GM21390 (cell line): ENCODE measurements at regions not wholly inside any gene's neighbourhood (a gene's known extent, or its start where the extent isn't known, plus 50 kb on each side); places are given as distances from the start of the nearest gene placed in this dataset.

ENCODE experiments used
- ATAC-seq: cut with Tn5 transposase; IDR thresholded peaks from one replicate; pipeline ENCODE4 v1.9.1; 2021; ENCODE audit not compliant: unreplicated experiment

DNA sequence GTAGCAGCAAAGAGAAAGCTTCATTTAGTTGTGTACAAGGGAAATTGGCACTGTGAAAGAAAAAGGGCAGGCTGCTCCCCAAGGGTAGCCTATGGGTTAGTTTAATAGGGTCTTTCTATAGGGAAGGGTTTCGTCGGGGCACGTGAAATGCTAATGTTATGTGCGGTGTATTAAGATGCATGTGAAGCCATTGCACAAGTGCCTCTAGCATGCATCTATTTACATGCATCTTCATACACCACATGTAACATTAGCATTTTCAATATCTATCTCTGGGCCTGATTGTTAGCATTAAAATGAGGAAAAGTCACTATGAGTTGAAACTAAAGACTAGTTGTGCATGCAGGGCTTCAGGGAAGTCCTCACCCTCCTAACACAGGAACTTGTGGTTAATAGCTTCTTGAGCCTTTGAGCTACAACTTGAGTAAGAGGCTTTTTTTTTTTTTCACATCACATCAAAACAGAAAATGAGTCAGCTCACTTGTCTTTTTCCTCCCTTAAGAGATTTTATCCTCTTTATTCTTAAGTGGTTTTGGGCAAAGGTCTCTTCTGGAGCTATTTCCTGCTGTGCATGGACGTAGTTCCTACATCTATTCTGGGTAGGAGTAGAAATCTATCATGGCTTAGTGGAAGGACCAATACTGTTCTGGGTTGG is 613.4 kb downstream of the ZPLD1 start:
- peak; percentile 59 for ATAC-seq

DNA sequence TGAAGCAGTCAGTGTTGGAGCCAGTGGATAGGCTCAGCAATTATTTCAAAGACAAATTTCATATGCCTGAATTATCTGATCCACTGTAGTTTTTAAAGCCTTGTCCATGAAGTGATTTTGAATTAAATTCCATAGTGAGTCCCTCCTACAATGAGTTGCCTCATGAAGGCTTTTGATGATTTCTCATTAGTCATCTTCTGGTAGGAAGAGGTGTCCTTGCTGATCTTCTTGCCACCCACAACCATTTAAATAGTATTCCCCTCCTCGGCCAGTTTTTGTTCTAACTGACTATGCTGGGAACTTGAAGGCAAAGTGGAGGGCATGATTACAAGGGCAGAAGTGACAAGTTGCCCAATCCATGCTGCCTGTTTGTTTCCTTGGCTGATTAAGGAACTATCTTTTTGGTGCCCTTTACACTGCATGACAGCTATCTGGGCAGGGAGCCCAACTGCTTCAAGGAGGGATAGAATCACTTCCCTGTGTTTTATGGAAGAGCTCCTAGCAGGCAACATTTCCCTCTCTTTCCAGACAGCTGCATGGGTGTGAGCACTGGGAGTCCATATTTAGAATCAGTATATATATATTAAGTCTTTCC is 617.5 kb downstream of the ZPLD1 start:
- ATAC-seq: no peak

DNA sequence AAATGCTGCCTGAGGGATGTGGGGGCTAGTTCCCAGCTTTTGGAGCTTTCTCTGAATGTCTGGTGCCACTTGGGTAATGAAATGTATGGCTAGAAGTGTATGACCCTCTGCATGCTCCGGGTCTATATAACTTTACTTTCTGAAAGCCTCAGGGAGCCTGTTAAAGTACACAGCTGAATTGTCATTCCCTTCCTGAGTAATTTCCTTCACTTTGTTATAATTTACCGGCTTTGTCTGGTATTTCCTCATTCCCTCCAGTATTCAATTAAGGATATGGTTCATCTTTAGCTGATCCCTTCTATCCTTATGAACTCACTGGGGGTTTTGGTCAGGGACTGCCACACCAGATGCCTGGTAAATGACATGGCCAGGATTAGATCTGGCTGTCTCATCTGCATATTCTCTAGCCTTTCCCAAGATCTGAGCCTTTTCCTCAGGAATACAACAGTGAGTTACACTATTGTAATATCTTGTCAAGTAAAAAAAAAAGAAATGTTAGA is 620.3 kb downstream of the ZPLD1 start:
- ATAC-seq: no peak

DNA sequence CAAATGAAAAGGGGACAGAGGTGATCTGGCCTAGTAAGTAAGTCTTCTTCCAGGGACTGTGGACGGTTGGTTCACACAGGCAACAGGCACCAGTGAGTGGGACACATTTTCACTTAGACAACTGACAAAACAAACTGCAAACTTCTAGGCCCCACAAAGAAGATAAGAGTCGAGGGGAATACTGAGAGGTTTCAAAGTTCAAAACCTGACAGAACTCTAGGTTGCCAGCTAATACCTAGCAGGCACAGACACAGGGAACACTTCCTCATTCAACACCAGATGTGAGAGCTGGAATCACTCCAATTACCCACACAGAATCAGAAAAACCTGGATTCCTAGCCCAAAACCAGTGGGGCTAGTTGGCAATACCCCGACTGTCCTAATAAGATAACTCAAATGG is 621.7 kb downstream of the ZPLD1 start:
- no peak for ATAC-seq

DNA sequence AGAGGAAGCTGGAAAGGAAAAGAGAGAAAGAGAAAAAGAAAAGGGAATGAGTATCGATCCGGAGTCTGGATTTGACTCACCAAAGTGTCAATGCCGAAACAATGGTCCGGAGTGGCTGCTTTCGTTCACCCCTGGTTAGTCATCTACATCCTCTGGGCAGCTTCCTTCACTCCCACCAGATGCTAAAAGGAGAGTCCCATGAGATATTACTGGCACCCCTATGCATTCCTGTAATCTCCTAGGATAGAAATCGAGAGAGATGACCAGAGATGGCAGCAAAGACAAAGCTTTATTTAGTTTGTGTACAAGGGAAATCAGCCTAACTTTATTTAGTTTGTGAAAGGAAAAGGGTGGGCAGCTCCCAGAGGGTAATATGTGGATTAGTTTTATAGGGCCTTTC is 622.2 kb downstream of the ZPLD1 start:
- ATAC-seq: no peak

DNA sequence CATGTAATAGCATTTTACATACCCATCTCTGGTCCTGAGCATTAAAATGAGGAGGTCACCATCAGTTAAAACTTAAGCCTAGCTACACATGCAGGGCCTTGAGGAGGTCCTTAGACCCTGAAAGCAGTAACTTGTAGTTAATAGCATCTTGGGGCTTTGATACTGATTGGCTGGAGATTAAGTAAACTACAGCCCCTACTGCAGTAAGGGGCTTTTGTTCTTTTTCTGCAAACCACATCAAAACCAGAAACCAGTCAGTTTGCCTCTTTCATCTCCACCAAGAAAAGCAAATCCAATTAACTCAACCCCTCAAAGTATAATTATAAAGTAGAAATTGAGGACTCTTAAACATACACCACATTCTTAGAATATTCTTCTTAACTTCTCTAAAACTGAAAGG is 622.7 kb downstream of the ZPLD1 start:
- no peak for ATAC-seq

DNA sequence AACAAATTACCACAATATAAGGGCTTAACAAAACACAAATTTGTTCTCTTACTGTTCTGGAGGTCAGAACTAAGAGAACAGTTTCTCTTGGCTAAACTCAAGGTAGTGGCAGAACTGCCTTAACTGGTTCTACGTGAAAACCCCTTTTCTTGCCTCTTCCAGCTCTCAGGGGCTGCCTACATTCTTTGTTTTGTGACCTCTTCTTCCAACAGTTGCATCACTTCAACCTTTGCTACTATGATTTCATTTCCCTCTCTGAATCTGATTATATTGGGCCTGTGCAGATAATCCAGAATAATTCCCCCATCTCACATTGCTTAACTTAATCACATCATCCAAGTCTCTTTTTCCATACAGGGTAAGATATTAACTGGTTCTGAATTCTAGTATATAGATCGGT is 624.6 kb downstream of the ZPLD1 start:
- ATAC-seq: no peak

DNA sequence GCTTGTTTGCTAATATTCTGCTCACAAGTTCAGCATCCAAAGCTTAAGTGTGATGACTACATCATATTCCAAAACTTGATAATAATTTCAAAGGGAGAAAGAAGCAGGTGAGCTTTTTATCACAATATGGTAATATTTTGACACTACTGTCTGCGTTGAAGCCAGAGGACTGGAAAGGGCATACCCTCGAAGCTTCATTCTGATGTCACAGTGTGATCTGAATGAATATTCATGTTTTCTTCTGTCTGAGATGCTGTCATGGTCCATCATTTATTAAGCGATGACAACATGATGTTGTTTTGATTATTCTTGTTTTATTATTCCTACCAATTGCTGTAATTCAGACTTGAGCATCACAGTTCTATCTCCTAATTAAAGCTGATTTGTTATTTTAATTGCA is 625.4 kb downstream of the ZPLD1 start:
- ATAC-seq: no peak

DNA sequence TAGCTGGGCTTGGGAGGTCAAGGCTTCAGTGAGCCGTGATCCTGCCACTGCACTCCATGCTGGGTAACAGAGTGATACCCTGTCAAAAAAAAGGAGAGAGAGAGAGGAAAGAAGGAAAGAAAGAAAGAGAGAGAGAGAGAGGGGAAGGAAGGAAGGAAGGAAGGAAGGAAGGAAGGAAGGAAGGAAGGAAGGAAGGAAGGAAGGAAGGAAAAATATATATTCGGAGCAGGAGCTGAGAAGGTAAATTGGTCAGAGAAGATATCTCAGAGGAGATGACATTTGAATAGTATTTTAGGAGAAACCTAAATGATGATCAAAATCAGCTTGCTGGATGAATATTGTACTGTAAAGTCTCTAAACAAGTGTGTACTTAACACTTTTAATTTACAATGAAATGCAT is 633.1 kb downstream of the ZPLD1 start:
- no peak for ATAC-seq

DNA sequence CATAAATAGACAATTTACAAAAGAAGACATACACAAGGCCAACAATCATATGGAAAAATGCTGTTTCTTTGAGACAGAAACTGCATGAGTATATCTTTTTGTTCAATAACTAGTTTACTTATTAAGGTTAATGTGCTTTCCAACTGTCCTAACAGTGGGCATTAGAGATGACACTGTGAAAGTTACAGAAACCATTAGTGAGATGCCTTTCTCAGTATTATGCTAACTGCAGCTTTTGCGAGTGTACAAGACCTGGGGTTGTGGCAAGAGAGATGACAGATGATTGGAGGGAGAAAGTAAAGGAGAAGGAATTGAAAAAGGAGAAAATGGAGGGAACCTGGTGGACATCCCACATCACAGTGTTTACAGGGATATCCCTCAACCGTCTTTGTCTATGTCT is 640.5 kb downstream of the ZPLD1 start:
- ATAC-seq: no peak

DNA sequence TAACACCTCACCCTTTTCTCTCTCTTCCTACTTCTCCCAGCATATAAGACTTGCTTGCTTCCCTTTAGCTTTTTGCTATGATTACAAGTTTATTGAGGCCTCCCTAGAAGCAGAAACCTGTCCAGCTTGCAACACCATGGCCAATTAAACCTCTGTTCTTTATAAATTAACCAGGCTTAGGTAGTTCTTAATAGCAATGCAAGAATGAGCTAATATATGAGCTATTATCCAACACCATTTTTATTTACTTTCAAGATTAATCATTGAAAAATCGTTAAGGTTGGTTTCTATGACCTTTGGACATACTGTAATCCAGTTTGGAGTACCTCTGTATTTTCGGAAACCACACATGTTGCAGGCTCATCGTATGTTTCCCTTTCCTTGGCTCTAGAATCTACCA is 643.1 kb downstream of the ZPLD1 start:
- no peak for ATAC-seq

DNA sequence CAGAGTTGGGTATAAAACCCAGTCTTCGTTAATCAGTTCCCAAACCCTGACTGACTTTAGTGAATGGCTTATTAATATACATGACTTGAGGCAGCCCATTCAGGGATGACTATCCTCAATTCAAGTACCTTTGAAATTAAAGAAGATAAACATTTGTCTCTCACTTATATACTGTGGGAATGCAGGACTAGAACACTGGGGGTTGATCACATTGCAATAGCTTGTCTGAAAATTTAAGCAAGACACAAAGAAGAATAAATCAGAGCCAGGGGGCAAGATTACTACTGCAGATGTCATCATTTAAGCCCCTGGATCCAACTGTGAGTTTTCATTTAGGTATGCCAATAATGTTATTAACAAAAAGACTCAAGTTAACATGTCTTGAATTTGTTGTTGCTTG is 647.7 kb downstream of the ZPLD1 start:
- no peak for ATAC-seq

DNA sequence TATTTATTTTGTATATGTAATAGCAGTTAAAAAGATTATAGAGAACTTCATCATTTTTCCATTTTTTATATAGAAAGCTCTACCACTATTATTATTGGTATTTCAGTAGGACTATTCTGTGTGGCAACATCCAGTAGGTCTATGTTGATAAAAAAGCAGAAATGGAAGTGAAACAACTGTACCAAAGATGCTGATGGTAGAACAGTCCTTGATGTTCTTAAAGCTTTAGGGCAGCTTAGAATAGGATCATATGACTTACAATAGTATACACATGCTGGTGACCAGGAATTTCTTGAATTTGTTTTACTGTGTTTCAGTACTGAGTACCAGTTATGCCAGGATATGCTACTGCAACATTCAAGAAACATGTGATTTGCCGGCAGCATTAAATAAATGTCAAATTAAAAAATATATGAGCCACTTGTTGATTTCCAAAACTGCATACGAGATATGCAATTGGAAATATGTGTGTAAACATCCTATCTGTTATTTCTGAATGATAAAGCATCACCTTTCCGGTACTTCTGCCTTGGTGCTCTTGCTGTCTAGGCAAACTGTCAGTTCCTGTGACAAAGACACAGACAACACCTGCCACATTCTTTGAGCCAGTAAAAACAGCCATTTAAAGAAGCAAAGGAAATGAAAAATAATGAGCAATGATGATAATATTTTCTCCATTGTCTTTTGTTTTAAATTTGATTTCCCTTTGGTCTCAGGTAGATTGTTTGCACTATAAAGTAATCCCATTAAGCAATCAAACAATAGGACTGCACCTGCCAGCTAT is 649.2 kb downstream of the ZPLD1 start:
- no peak for ATAC-seq

DNA sequence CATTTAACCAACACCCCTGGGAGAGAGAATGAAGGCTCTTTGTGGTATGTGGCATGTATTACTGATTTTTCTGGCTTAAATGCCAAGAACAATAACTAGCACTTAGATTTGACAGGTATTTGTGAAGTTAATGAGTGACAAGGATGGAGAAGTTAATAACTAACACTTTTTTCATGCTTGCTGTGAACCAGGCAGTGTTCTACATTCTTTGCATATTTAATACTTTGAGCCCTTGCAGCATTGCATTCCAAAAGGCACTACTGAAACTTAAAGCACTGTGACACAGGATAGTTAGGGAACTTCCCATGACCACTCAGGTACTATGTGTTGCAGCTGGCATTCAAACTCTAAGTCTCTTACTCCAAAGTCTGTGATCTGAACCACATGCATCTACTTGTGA is 650.6 kb downstream of the ZPLD1 start:
- ATAC-seq: peak; percentile 53

DNA sequence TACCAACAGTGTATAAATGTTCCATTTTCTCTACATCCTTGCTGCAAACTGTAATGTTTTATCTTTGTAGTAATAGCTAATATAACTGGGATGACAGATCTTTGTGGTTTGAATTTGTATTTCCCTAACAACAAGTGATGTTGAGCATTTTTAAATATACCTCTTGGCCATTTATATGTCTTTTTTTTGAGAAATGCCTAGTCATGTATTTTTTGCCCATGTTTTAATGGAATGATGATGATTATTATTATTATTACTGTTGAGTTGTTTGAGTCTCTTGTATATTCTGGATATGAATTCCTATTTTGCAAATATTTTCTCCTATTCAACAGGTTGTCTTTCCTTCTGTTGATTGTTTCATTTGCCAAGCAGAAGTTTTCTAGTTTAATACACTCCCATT is 654.9 kb downstream of the ZPLD1 start:
- ATAC-seq: no peak

DNA sequence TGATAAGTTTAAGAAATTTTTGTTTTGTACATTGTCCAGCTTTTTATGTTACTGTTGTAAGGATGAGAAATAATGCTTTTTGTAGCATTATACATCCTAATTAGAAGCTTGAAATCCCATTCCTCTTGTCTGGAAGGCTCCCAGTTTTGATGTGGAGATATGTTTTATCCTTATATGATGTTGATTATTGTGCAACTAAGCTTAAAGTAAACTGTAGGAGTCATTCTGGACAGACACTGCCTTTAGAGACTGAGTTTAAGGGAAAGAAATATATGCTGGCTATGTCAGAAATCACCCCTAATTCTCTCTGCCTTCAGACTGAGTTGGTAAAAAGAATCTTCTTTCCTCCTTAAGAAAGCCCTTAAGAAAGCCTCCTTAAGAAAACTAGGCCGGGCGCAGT is 670.4 kb downstream of the ZPLD1 start:
- no peak for ATAC-seq

DNA sequence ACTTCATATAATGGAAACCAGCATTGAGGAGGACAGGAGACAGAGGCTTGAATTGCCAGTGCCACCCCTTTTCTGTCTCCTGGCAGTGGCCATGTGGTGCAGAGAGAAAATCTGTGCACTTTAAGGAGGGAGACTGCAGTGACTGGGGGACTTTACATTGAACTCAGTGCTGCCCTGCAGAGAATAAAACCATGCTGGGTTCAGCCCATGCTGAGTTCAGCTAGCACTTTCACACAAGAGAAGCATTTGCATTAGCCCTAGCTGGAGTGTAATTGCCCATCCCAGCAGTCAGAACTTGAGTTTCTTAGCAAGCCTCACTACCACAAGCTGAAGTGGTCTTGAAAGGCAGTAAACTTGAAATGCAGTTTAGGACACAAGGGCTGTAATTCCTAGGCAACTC is 677.5 kb downstream of the ZPLD1 start:
- ATAC-seq: no peak

DNA sequence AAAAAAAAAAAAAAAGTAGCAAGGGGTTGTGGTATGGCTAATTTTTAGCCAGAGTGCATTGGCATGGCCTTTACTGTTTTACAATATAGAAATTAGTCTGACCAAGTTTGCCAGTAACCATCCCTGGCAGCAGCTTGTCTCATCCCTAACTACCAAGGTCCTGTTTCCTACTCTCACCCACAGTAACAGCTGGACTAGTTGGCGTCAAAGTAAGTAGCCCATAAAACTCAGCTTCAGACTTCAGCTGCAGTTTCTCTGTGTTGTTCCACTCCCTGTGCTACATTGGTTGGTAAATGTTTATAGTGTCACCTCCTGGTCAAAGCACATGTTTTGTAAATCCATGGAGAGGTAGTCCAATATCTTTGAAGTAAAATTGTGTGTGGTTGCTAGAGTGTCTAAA is 691.3 kb downstream of the ZPLD1 start:
- ATAC-seq: no peak

DNA sequence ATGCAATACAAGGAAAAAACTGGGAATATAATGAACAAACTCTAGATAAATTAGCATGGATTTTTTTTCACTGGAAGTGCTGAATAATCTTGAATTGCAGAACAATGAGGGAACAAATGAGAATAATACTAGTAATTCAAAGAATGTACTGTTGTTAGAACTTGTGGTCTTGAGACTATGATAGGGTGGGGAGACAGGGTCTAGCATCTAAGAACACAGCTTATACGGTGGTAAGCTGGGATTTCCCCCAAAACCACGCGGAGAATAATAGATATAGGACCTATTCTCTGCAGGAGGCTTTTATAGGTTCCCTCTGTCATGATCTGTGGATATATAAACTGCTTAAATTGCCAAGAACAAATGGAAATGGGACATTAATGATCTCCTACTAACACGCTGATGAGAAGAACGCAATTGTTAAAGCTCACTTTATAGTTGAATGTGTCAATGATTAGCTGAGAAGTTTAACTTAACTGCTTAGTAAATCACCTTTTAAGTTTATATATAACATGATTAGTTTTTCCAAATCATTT is 692.3 kb downstream of the ZPLD1 start:
- peak; percentile 33 for ATAC-seq

DNA sequence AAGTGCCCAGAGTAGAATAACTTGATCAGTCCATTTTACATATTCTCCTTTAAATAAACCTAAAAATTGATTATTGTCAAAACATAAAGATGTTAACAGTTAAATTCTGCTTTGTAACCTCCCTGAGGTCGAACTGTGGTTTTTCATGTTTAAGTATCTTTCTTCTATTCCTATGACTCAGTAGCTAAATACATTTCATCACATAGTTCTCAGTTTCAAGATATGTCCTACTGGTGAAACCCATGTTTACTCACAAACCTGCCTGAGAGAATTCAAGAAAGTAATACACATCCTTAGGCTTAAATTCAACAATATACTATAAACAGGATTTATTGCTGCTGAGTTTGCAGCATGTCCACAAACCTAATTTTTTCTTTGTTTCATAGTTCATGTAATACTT is 692.9 kb downstream of the ZPLD1 start:
- peak; percentile 95 for ATAC-seq

DNA sequence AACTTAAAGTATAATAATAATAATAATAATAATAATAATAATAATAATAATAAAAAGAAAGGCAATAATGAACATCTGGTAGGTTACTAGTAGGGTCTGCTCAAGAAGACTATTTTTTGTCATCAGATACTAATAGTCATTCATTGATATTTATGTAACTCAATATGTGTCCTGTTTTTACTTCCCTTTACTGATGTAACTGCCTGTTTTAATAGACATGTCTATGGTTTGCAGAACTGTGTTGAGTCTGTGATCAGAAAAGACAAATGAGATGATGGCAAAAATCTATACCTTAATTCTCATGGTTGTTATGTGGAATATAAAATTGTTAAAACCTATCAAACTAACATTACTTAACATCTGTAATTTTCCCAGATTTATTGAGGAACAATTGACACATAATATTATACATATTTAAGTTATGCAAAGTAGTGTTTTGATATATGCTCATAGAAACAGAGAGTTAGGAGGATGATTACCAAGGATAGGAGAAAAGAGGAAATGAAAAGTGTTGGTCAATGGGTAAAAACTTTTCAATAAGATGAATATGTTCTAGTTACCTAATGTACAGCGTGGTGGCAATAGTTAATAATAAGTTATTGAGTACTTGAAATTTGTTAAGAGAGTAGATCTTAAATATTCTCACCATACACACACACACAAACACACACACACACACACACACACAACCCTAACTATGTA is 699.4 kb downstream of the ZPLD1 start:
- peak; percentile 91 for ATAC-seq
